WTC11 (cell line): ENCODE measurements at regions not wholly inside any gene's neighbourhood (a gene's known extent, or its start where the extent isn't known, plus 50 kb on each side); places are given as distances from the start of the nearest gene placed in this dataset.

Source experiments
- ATAC-seq: fragments of 200-7000 bp; cut with Tn5 transposase; 2 replicates; pipeline ENCODE4 v1.10.0; 2021; ENCODE audit warnings: mild to moderate bottlenecking, moderate library complexity
- CTCF ChIA-PET: fragments of 300-600 bp; sonication (Branson Sonifier 250); formaldehyde crosslinking; loops from one replicate; lab custom pipeline; 2021; ENCODE audit warnings: antibody characterized with exemption; lab: Charles Lee
- POLR2A ChIA-PET: fragments of 350-600 bp; sonication (Branson Sonifier 250); formaldehyde crosslinking; loops from one replicate; lab custom pipeline; 2021; ENCODE audit warnings: antibody characterized with exemption; lab: Charles Lee
- DNase-seq: peaks from one replicate; pipeline ENCODE4 v3.0.0; 2021; ENCODE audit warnings: low spot score
- H3K27ac Mint-ChIP-seq: 2 replicates; pipeline ENCODE4 v1.8.0; 2021; ENCODE audit warnings: mixed read lengths
- H3K27me3 Mint-ChIP-seq: 2 replicates; pipeline ENCODE4 v1.8.0; 2021; ENCODE audit warnings: low read depth, mild to moderate bottlenecking, moderate library complexity, mixed read lengths
- H3K36me3 Mint-ChIP-seq: 2 replicates; pipeline ENCODE4 v1.8.0; 2021; ENCODE audit warnings: mixed read lengths
- H3K4me1 Mint-ChIP-seq: 2 replicates; pipeline ENCODE4 v1.8.0; 2022; ENCODE audit warnings: mixed read lengths
- H3K4me3 Mint-ChIP-seq: 2 replicates; pipeline ENCODE4 v1.8.0; 2021; ENCODE audit warnings: mild to moderate bottlenecking, moderate library complexity, mixed read lengths
- H3K9me3 Mint-ChIP-seq: 2 replicates; pipeline ENCODE4 v1.8.0; 2021; ENCODE audit warnings: mixed read lengths
- CTCF ChIP-seq: fragments of 200-600 bp; IDR thresholded peaks from 2 replicates; pipeline ENCODE4 v1.8.0; 2022; ENCODE audit warnings: antibody characterized with exemption
- E2F4 ChIP-seq: sonication (generic); formaldehyde crosslinking; IDR thresholded peaks from 2 replicates; pipeline ENCODE4 v1.8.1; 2022; ENCODE audit warnings: low read depth, mild to moderate bottlenecking, moderate library complexity, missing genetic modification reagents, borderline replicate concordance
- ESRRA ChIP-seq: sonication (generic); formaldehyde crosslinking; IDR thresholded peaks from 2 replicates; pipeline ENCODE4 v1.8.1; 2022; ENCODE audit warnings: mild to moderate bottlenecking, missing genetic modification reagents, borderline replicate concordance
- HMGXB4 ChIP-seq: sonication (generic); formaldehyde crosslinking; IDR thresholded peaks from 2 replicates; pipeline ENCODE4 v1.8.1; 2023; ENCODE audit warnings: mild to moderate bottlenecking, moderate library complexity, missing genetic modification reagents
- JUN ChIP-seq: sonication (generic); formaldehyde crosslinking; IDR thresholded peaks from 2 replicates; pipeline ENCODE4 v1.8.0; 2023; ENCODE audit warnings: mild to moderate bottlenecking, missing genetic modification reagents
- KAT7 ChIP-seq: sonication (generic); formaldehyde crosslinking; IDR thresholded peaks from 2 replicates; pipeline ENCODE4 v1.8.1; 2023; ENCODE audit warnings: missing genetic modification reagents, mild to moderate bottlenecking, borderline replicate concordance
- NFATC4 ChIP-seq: fragments of 250-450 bp; sonication (Bioruptor Pico); IDR thresholded peaks from 2 replicates; pipeline ENCODE4 v1.9.0; 2021; ENCODE audit warnings: mild to moderate bottlenecking
- NFE2L1 ChIP-seq: sonication (generic); formaldehyde crosslinking; IDR thresholded peaks from 2 replicates; pipeline ENCODE4 v1.8.1; 2023; ENCODE audit warnings: missing genetic modification reagents
- NR3C1 ChIP-seq: sonication (generic); formaldehyde crosslinking; conservative IDR thresholded peaks from 2 replicates; pipeline ENCODE4 v1.8.1; 2023; ENCODE audit warnings: low read depth, mild to moderate bottlenecking, missing genetic modification reagents
- STAT6 ChIP-seq: sonication (generic); formaldehyde crosslinking; conservative IDR thresholded peaks from 2 replicates; pipeline ENCODE4 v1.8.1; 2023; ENCODE audit warnings: mild to moderate bottlenecking, low read depth, missing genetic modification reagents, moderate library complexity
- USF2 ChIP-seq: sonication (generic); formaldehyde crosslinking; IDR thresholded peaks from 2 replicates; pipeline ENCODE4 v1.8.1; 2023; ENCODE audit warnings: mild to moderate bottlenecking, missing genetic modification reagents, moderate library complexity
- ZBTB43 ChIP-seq: sonication (generic); formaldehyde crosslinking; IDR thresholded peaks from 2 replicates; pipeline ENCODE4 v1.8.1; 2023; ENCODE audit warnings: mild to moderate bottlenecking, missing genetic modification reagents
- ZNF121 ChIP-seq: sonication (generic); formaldehyde crosslinking; IDR thresholded peaks from 2 replicates; pipeline ENCODE4 v1.8.0; 2023; ENCODE audit warnings: missing genetic modification reagents
- ZNF138 ChIP-seq: sonication (generic); formaldehyde crosslinking; conservative IDR thresholded peaks from 2 replicates; pipeline ENCODE4 v1.8.1; 2022; ENCODE audit warnings: mild to moderate bottlenecking, moderate library complexity, missing genetic modification reagents
- ZNF281 ChIP-seq: sonication (generic); formaldehyde crosslinking; IDR thresholded peaks from 2 replicates; pipeline ENCODE4 v1.8.0; 2023; ENCODE audit warnings: mild to moderate bottlenecking, missing genetic modification reagents
- ZNF317 ChIP-seq: sonication (generic); formaldehyde crosslinking; IDR thresholded peaks from 2 replicates; pipeline ENCODE4 v1.8.1; 2023; ENCODE audit warnings: low read depth, mild to moderate bottlenecking, moderate library complexity, missing genetic modification reagents, borderline replicate concordance
- TF ChIP-seq, protein P1 (sequence below): sonication (generic); formaldehyde crosslinking; IDR thresholded peaks from 2 replicates; pipeline ENCODE4 v1.8.1; 2023; ENCODE audit warnings: mild to moderate bottlenecking, missing genetic modification reagents
- TF ChIP-seq, protein P2 (sequence below): sonication (generic); formaldehyde crosslinking; IDR thresholded peaks from 2 replicates; pipeline ENCODE4 v1.8.0; 2022; ENCODE audit warnings: missing genetic modification reagents

- no peak for DNase-seq
- no peak for ATAC-seq
- Mint-ChIP-seq H3K27me3 (no peaks in the 10 kb centered on the region), H3K27ac (no peak overlapping the region), H3K9me3 (peaks cover 8% of the 10 kb centered on the region), H3K4me1 (no peaks in the 10 kb centered on the region), H3K36me3 (no peaks in the 10 kb centered on the region), H3K4me3 (no peak overlapping the region)
- ChIA-PET CTCF (no interaction called here), POLR2A (no interaction called here)
- no peak for TF ChIP-seq ESRRA
- no peak for TF ChIP-seq NFE2L1
- TF ChIP-seq HMGXB4 (CRISPR knock-in tag): no peak
- TF ChIP-seq, protein P1, sequence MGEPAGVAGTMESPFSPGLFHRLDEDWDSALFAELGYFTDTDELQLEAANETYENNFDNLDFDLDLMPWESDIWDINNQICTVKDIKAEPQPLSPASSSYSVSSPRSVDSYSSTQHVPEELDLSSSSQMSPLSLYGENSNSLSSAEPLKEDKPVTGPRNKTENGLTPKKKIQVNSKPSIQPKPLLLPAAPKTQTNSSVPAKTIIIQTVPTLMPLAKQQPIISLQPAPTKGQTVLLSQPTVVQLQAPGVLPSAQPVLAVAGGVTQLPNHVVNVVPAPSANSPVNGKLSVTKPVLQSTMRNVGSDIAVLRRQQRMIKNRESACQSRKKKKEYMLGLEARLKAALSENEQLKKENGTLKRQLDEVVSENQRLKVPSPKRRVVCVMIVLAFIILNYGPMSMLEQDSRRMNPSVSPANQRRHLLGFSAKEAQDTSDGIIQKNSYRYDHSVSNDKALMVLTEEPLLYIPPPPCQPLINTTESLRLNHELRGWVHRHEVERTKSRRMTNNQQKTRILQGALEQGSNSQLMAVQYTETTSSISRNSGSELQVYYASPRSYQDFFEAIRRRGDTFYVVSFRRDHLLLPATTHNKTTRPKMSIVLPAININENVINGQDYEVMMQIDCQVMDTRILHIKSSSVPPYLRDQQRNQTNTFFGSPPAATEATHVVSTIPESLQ (CRISPR knock-in tag): no peak
- no peak for TF ChIP-seq STAT6 (CRISPR knock-in tag)
- TF ChIP-seq ZBTB43 (CRISPR knock-in tag): no peak
- no peak for TF ChIP-seq USF2 (CRISPR knock-in tag)
- no peak for TF ChIP-seq KAT7 (CRISPR knock-in tag)
- TF ChIP-seq NFATC4: no peak
- no peak for TF ChIP-seq ZNF281 (CRISPR knock-in tag)
- TF ChIP-seq JUN: no peak
- no peak for TF ChIP-seq CTCF
- TF ChIP-seq, protein P2, sequence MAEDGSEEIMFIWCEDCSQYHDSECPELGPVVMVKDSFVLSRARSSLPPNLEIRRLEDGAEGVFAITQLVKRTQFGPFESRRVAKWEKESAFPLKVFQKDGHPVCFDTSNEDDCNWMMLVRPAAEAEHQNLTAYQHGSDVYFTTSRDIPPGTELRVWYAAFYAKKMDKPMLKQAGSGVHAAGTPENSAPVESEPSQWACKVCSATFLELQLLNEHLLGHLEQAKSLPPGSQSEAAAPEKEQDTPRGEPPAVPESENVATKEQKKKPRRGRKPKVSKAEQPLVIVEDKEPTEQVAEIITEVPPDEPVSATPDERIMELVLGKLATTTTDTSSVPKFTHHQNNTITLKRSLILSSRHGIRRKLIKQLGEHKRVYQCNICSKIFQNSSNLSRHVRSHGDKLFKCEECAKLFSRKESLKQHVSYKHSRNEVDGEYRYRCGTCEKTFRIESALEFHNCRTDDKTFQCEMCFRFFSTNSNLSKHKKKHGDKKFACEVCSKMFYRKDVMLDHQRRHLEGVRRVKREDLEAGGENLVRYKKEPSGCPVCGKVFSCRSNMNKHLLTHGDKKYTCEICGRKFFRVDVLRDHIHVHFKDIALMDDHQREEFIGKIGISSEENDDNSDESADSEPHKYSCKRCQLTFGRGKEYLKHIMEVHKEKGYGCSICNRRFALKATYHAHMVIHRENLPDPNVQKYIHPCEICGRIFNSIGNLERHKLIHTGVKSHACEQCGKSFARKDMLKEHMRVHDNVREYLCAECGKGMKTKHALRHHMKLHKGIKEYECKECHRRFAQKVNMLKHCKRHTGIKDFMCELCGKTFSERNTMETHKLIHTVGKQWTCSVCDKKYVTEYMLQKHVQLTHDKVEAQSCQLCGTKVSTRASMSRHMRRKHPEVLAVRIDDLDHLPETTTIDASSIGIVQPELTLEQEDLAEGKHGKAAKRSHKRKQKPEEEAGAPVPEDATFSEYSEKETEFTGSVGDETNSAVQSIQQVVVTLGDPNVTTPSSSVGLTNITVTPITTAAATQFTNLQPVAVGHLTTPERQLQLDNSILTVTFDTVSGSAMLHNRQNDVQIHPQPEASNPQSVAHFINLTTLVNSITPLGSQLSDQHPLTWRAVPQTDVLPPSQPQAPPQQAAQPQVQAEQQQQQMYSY: no peak
- no peak for TF ChIP-seq NR3C1 (CRISPR knock-in tag)
- no peak for TF ChIP-seq ZNF138 (CRISPR knock-in tag)
- no peak for TF ChIP-seq ZNF317 (CRISPR knock-in tag)
- TF ChIP-seq E2F4 (CRISPR knock-in tag): no peak
- TF ChIP-seq ZNF121 (CRISPR knock-in tag): no peak
Observed at GRCh38 chr12:87676731-87677130, 352.5 kb downstream of the C12orf50 start.
